ENCODE measurements at regions not wholly inside any gene's neighbourhood (a gene's known extent, or its start where the extent isn't known, plus 50 kb on each side); places are given as distances from the start of the nearest gene placed in this dataset.

GRCh38 chr14:73775339-73776193 is 61.4 kb upstream of the PNMA1 start:
- Mint-ChIP-seq H3K36me3 (ENCODE audit: low read depth) (no peaks in the 10 kb centered on the region), H3K4me1 (peaks cover 57% of the 10 kb centered on the region), H3K27ac (no peak overlapping the region), H3K4me3 (no peak overlapping the region), H3K27me3 (no peaks in the 10 kb centered on the region)
- DNase-seq (no peak), ATAC-seq (no peak)
- no peaks in the 10 kb centered on the region for H3K9me3 ChIP-seq (ENCODE audit: control insufficient read depth, low read length, poor library complexity, severe bottlenecking)

- Mint-ChIP-seq H3K27me3 (no peaks in the 10 kb centered on the region), H3K4me3 (no peak overlapping the region), H3K4me1 (peaks cover 60% of the 10 kb centered on the region), H3K27ac (peak overlapping the region; percentile 92), H3K36me3 (ENCODE audit: low read depth) (peaks cover 2% of the 10 kb centered on the region)
- DNase-seq (no peak), ATAC-seq (no peak)
- no peaks in the 10 kb centered on the region for H3K9me3 ChIP-seq (ENCODE audit: control insufficient read depth, low read length, poor library complexity, severe bottlenecking)
Measured at GRCh38 chr14:73774671-73775070, 60.5 kb upstream of the PNMA1 start.

- Mint-ChIP-seq H3K36me3 (ENCODE audit: low read depth) (peaks cover 2% of the 10 kb centered on the region), H3K4me3 (no peak overlapping the region), H3K4me1 (peaks cover 60% of the 10 kb centered on the region), H3K27me3 (no peaks in the 10 kb centered on the region), H3K27ac (peak overlapping the region; percentile 92)
- no peak for ATAC-seq
- H3K9me3 ChIP-seq (ENCODE audit: control insufficient read depth, low read length, poor library complexity, severe bottlenecking): no peaks in the 10 kb centered on the region
- no peak for DNase-seq
Measured at GRCh38 chr14:73774241-73774570, 60.0 kb upstream of the PNMA1 start.

DNA sequence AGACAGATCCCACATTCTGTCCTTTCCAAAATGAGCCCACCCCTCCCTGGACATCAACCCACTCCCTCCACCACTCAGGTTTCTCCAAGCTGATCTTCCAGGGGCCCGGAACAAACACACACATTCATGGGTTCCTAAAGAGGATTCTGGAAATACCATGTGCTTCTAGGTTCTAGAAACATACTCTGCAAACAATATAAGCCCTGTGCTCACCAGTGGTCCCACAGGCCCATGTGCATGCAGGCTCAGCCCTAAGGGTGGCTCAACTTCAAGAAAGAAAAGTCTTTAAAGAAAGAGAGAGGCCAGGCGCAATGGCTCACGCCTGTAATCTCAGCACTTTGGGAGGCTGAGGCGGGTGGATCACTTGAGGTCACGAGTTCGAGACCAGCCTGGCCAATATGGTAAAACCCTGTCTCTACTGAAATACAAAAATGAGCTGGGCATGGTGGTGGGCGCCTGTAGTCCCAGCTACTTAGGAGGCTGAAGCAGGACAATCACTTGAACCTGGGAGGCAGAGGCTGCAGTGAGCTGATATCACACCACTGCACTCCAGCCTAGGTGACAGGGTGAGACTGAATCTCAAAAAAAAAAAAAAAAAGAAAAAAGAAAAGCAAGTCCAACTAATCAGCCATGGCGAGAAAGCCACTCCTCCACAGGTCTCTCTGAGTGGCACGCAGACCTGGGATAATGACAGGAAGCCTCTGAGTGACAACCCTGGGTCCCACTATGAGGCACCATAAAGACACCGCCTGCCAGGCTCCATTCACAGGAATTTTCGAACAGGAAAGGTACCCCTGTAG is 59.5 kb upstream of the PNMA1 start:
- H3K4me1 Mint-ChIP-seq: peaks cover 61% of the 10 kb centered on the region
- peaks cover 2% of the 10 kb centered on the region for H3K36me3 Mint-ChIP-seq (ENCODE audit: low read depth)
- no peak for DNase-seq
- H3K27me3 Mint-ChIP-seq: no peaks in the 10 kb centered on the region
- H3K27ac Mint-ChIP-seq: peak overlapping the region; percentile 92
- no peak for ATAC-seq
- peak overlapping the region; percentile 69 for H3K4me3 Mint-ChIP-seq
- H3K9me3 ChIP-seq (ENCODE audit: control insufficient read depth, low read length, poor library complexity, severe bottlenecking): no peaks in the 10 kb centered on the region

DNA sequence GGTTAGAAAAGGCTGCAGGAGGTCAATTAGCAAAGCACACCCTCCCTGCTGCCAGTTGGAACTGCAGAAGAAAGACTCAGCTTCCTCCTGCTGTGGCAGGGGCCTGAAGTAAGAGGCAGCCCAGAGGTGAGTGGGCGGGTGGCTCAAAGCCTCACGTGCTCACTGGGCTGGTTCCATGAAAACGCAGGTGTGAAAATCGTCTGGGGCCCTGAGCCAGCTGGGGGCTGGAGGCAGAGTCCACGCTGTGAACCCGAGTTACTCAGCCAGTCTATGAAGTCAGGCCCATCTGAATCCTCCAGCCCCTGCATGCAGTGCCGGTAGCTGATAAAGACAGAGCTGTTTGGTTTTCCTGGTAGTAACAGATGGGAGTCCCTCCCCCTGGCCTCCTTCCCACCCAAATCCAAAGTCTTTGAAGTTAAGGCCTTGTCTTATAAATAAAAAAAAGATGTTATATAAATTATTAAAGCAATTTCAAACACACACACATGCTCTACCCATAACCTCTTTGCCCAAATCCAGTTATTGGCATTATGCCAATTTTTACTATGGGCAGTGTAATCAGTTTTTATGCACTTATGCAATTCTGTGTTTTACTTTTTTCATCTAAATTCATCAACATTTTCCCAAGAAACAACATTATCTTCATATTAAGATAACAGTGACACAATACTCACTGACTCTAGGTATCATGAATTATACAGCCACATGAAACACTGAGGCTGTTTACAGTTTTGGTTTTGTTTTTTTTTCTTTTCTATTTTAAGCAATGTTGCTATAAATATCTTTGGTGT is 57.9 kb upstream of the PNMA1 start:
- H3K4me1 Mint-ChIP-seq: peaks cover 50% of the 10 kb centered on the region
- H3K27ac Mint-ChIP-seq: peak overlapping the region; percentile 92
- no peaks in the 10 kb centered on the region for H3K9me3 ChIP-seq (ENCODE audit: control insufficient read depth, low read length, poor library complexity, severe bottlenecking)
- ATAC-seq: peak; percentile 79
- H3K36me3 Mint-ChIP-seq (ENCODE audit: low read depth): peaks cover 2% of the 10 kb centered on the region
- H3K27me3 Mint-ChIP-seq: no peaks in the 10 kb centered on the region
- DNase-seq: peak in 1 of 3 donors; percentile 31
- H3K4me3 Mint-ChIP-seq: peak overlapping the region; percentile 68

DNA sequence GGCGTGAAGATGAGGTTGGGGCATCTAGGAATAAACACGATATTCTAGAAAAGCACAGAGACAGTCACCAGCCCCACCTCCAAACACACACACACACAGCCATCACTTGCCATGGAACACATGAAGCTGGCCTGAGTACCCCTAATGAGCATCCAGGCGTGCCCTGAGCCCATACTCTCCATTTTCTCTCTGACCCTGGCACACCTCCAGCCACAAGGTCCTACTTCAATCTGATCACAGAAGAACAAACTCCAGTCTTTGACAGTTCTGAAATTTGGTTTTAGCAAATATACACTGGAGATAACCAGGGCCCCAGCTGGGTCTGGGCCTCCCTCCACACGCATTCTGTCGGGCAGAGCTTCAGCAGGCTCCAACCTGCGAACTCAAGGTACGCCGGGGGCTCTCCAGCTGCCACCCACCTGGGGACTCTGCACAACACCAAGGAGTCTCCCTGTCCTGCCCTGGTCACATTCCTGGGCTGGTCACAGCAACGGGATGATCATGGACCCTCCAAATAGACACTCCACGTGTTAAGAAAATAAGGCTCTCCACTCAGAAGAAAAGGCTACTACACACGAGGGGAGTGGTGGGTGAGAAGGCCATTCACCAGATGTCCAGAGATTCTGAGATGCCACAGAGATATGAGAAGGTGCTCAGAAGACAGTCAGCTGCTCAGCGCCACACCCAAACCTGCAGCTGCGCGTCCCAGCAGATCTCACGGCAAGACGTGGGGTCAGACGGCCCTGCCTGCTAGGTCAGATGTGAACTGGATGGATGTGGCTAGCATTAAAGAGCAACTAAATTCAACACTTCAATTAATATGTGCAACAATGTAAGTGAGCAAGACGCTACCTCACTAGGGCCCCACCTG is 57.0 kb upstream of the PNMA1 start:
- Mint-ChIP-seq H3K27me3 (no peaks in the 10 kb centered on the region), H3K4me3 (peak overlapping the region; percentile 67), H3K4me1 (peaks cover 50% of the 10 kb centered on the region), H3K36me3 (ENCODE audit: low read depth) (peaks cover 2% of the 10 kb centered on the region), H3K27ac (peak overlapping the region; percentile 92)
- ATAC-seq (peak; percentile 10), DNase-seq (no peak)
- no peaks in the 10 kb centered on the region for H3K9me3 ChIP-seq (ENCODE audit: control insufficient read depth, low read length, poor library complexity, severe bottlenecking)

GRCh38 chr14:73768107-73768506 is 53.9 kb upstream of the PNMA1 start:
- peaks cover 56% of the 10 kb centered on the region for H3K4me1 Mint-ChIP-seq
- H3K9me3 ChIP-seq (ENCODE audit: control insufficient read depth, low read length, poor library complexity, severe bottlenecking): no peaks in the 10 kb centered on the region
- no peak overlapping the region for H3K27ac Mint-ChIP-seq
- no peak overlapping the region for H3K4me3 Mint-ChIP-seq
- DNase-seq (no peak), ATAC-seq (no peak)
- H3K27me3 Mint-ChIP-seq: no peaks in the 10 kb centered on the region
- H3K36me3 Mint-ChIP-seq (ENCODE audit: low read depth): peaks cover 4% of the 10 kb centered on the region

- no peak overlapping the region for H3K4me3 Mint-ChIP-seq
- no peak for ATAC-seq
- no peak for DNase-seq
- H3K9me3 ChIP-seq (ENCODE audit: control insufficient read depth, low read length, poor library complexity, severe bottlenecking): no peaks in the 10 kb centered on the region
- H3K4me1 Mint-ChIP-seq: peaks cover 48% of the 10 kb centered on the region
- H3K27me3 Mint-ChIP-seq: no peaks in the 10 kb centered on the region
- peak overlapping the region; percentile 97 for H3K27ac Mint-ChIP-seq
- peaks cover 3% of the 10 kb centered on the region for H3K36me3 Mint-ChIP-seq (ENCODE audit: low read depth)
Measured at GRCh38 chr14:73764406-73765280, 50.5 kb upstream of the PNMA1 start.
